Keratinocyte (primary cell): ENCODE measurements at regions not wholly inside any gene's neighbourhood (a gene's known extent, or its start where the extent isn't known, plus 50 kb on each side); places are given as distances from the start of the nearest gene placed in this dataset.

Experiments used
- DNase-seq: peaks from one replicate; pipeline ENCODE4 v3.0.0-alpha.2; 2011; ENCODE audit warnings: low read depth, missing footprints, low spot score
- FAIRE-seq: peaks from 2 replicates; lab custom pipeline; 2011; peaks lifted over from hg19 to GRCh38; lab: Jason Lieb, UNC
- H2AFZ ChIP-seq: 2 replicates; pipeline ENCODE4 v1.6.0; 2012; ENCODE audit warnings: low read length, control low read depth, inconsistent platforms; ENCODE audit not compliant: control insufficient read depth
- H3K27ac ChIP-seq: 2 replicates; pipeline ENCODE4 v1.5.1; 2011; ENCODE audit warnings: low read length; ENCODE audit not compliant: control insufficient read depth, insufficient read depth
- H3K27me3 ChIP-seq: 3 replicates; pipeline ENCODE4 v1.6.0; 2011; ENCODE audit warnings: low read length; ENCODE audit not compliant: control insufficient read depth, insufficient read depth; ENCODE audit errors: extremely low read depth
- H3K36me3 ChIP-seq, 2 experiments: 2 replicates in 1 of 2; 3 replicates in 1 of 2; pipeline ENCODE4 v1.5.1; 2011; ENCODE audit warnings: low read length in 2 of 2, mild to moderate bottlenecking in 1 of 2; ENCODE audit not compliant: control insufficient read depth in 2 of 2, insufficient read depth in 2 of 2; ENCODE audit errors: extremely low read depth in 1 of 2
- H3K4me1 ChIP-seq: 3 replicates; pipeline ENCODE4 v1.5.1; 2011; ENCODE audit warnings: low read length; ENCODE audit not compliant: control insufficient read depth, insufficient read depth; ENCODE audit errors: extremely low read depth
- H3K4me2 ChIP-seq: 3 replicates; pipeline ENCODE4 v1.6.0; 2011; ENCODE audit warnings: low read depth, low read length; ENCODE audit not compliant: control insufficient read depth, insufficient read depth; ENCODE audit errors: extremely low read depth
- H3K4me3 ChIP-seq, 3 experiments: fragments of 200-600 bp in 1 of 3; sonication (generic) in 1 of 3; 2 replicates in 2 of 3; 3 replicates in 1 of 3; pipeline ENCODE4 v1.5.1; 2011 to 2016; ENCODE audit warnings: low read length in 3 of 3, mild to moderate bottlenecking in 3 of 3, control low read depth in 2 of 3, inconsistent platforms in 1 of 3, low read depth in 1 of 3, mixed read lengths in 1 of 3, mixed run types in 1 of 3, moderate library complexity in 1 of 3; ENCODE audit not compliant: control insufficient read depth in 2 of 3, insufficient read depth in 2 of 3; ENCODE audit errors: extremely low read depth in 1 of 3
- H3K79me2 ChIP-seq: 2 replicates; pipeline ENCODE4 v1.6.0; 2012; ENCODE audit warnings: low read length; ENCODE audit not compliant: control insufficient read depth, insufficient read depth
- H3K9ac ChIP-seq: 3 replicates; pipeline ENCODE4 v1.6.0; 2011; ENCODE audit warnings: low read length; ENCODE audit not compliant: control insufficient read depth, insufficient read depth; ENCODE audit errors: extremely low read depth
- H3K9me1 ChIP-seq: 3 replicates; pipeline ENCODE4 v1.6.0; 2011; ENCODE audit warnings: low read length; ENCODE audit not compliant: control insufficient read depth, insufficient read depth; ENCODE audit errors: extremely low read depth
- H3K9me3 ChIP-seq: 2 replicates; pipeline ENCODE4 v1.5.1; 2012; ENCODE audit warnings: low read depth, low read length; ENCODE audit not compliant: control insufficient read depth
- H4K20me1 ChIP-seq: 3 replicates; pipeline ENCODE4 v1.6.0; 2011; ENCODE audit warnings: low read length; ENCODE audit not compliant: control insufficient read depth, insufficient read depth; ENCODE audit errors: extremely low read depth
- EZH2 ChIP-seq: IDR thresholded peaks from one replicate; pipeline ENCODE4 v1.6.1; 2012; ENCODE audit warnings: inconsistent platforms, mild to moderate bottlenecking, low read length, moderate library complexity
- dilution Hi-C: fragments of 300-500 bp; cut with MboI; formaldehyde crosslinking; loops from one replicate; pipeline ENCODE4 v1.7.0; 2020; ENCODE audit warnings: low sequenced_read_pairs; ENCODE audit not compliant: extremely low pct_ligation_motif_present
- TF ChIP-seq, protein P1 (sequence below), 3 experiments: IDR thresholded peaks in 1 of 3; conservative IDR thresholded peaks in 1 of 3; optimal IDR thresholded peaks in 1 of 3; 2 replicates in 2 of 3; 3 replicates in 1 of 3; pipeline versions ENCODE3 to v1.5.1; 2011; ENCODE audit warnings: low read length in 3 of 3, mild to moderate bottlenecking in 3 of 3, moderate library complexity in 2 of 3, control low read depth in 1 of 3, inconsistent platforms in 1 of 3; ENCODE audit not compliant: insufficient read depth in 2 of 3; ENCODE audit errors: extremely low read depth in 1 of 3

DNA sequence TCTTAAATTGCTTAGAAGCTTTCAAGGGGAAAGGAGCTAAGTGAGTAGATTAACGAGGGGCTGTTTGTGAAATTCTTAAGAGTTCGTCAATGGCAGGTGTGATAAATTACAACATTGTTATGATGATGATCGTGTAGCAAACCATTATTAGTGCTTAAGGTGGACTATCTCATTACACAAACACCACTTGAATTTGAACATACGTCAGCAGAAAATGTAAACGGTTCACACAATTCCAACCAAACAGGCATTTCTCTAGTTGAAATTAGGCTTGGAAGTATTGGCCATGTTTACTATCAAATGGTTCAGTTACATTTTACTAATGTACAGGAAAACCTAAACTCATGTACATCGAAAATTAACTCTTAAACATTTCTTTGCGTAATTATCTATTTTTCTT, 102.8 kb downstream of the PYDC2 start:
- Histone ChIP-seq H3K27ac (no peak overlapping the region), H3K4me2 (no peak overlapping the region), H3K27me3 (no peaks in the 10 kb centered on the region), H3K9me1 (no peaks in the 10 kb centered on the region), H3K4me3 (no peak overlapping the region), H2AFZ (no peak overlapping the region), H3K4me1 (peaks cover 4% of the 10 kb centered on the region), H3K9ac (no peak overlapping the region), H3K9me3 (peaks cover 2% of the 10 kb centered on the region), H3K79me2 (no peaks in the 10 kb centered on the region), H4K20me1 (no peaks in the 10 kb centered on the region), H3K36me3 (no peaks in the 10 kb centered on the region)
- DNase-seq (no peak), FAIRE-seq (peak; percentile 62)
- dilution Hi-C loops = no loop called here
- TF ChIP-seq, protein P1, sequence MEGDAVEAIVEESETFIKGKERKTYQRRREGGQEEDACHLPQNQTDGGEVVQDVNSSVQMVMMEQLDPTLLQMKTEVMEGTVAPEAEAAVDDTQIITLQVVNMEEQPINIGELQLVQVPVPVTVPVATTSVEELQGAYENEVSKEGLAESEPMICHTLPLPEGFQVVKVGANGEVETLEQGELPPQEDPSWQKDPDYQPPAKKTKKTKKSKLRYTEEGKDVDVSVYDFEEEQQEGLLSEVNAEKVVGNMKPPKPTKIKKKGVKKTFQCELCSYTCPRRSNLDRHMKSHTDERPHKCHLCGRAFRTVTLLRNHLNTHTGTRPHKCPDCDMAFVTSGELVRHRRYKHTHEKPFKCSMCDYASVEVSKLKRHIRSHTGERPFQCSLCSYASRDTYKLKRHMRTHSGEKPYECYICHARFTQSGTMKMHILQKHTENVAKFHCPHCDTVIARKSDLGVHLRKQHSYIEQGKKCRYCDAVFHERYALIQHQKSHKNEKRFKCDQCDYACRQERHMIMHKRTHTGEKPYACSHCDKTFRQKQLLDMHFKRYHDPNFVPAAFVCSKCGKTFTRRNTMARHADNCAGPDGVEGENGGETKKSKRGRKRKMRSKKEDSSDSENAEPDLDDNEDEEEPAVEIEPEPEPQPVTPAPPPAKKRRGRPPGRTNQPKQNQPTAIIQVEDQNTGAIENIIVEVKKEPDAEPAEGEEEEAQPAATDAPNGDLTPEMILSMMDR (optimal IDR thresholded peaks at IDR 0.05 in 1 of 3, IDR thresholded peaks at IDR 0.05 in 1 of 3, conservative IDR thresholded peaks at IDR 0.05 in 1 of 3; ENCODE audit: extremely low read depth in 1 of 3, insufficient read depth in 2 of 3, low read length in 3 of 3) = no peak
- no peak for TF ChIP-seq EZH2

GRCh38 chr3:191566469-191566868, 105.5 kb downstream of the PYDC2 start:
- dilution Hi-C loops = no loop called here
- TF ChIP-seq, protein P1 (optimal IDR thresholded peaks at IDR 0.05 in 1 of 3, IDR thresholded peaks at IDR 0.05 in 1 of 3, conservative IDR thresholded peaks at IDR 0.05 in 1 of 3; ENCODE audit: extremely low read depth in 1 of 3, insufficient read depth in 2 of 3, low read length in 3 of 3) = no peak
- TF ChIP-seq EZH2 = no peak
- no peaks in the 10 kb centered on the region for H3K79me2 ChIP-seq
- peaks cover 4% of the 10 kb centered on the region for H3K4me1 ChIP-seq
- H3K4me2 ChIP-seq = no peak overlapping the region
- DNase-seq (peak; percentile 26), FAIRE-seq (peak; percentile 85)
- H3K4me3 ChIP-seq = no peak overlapping the region
- H3K36me3 ChIP-seq = no peaks in the 10 kb centered on the region
- H3K9me3 ChIP-seq = peaks cover 2% of the 10 kb centered on the region
- H2AFZ ChIP-seq = no peak overlapping the region
- H3K27ac ChIP-seq = no peak overlapping the region
- H4K20me1 ChIP-seq = no peaks in the 10 kb centered on the region
- H3K9ac ChIP-seq = no peak overlapping the region
- no peaks in the 10 kb centered on the region for H3K27me3 ChIP-seq
- H3K9me1 ChIP-seq = no peaks in the 10 kb centered on the region
